ENCODE measurements at regions not wholly inside any gene's neighbourhood (a gene's known extent, or its start where the extent isn't known, plus 50 kb on each side); places are given as distances from the start of the nearest gene placed in this dataset. TPM values are rescaled to one million over a fixed set of nuclear protein-coding genes. Genes with fewer than 3 reads are reported as not detected.

GRCh38 chr5:19411936-19412335 is 576.1 kb downstream of the CDH18 start (continued):
- no peak for TF ChIP-seq ZNF462 (CRISPR knock-in tag; IDR thresholded peaks at IDR 0.05)
- TF ChIP-seq ETS1 (IDR thresholded peaks at IDR 0.05) = no peak

Small RNA genes in the stretch of these regions (small RNA-seq; reads per million reads assigned to genes)
- gene AC025768.1 (ENCODE audit: low replicate concordance) (not detected), gene RF00017 (ENCODE audit: low replicate concordance) (not detected), gene RF00136 (ENCODE audit: low replicate concordance) (1.6 reads per million, percentile 75 among the genes with 10 or more reads in this experiment), gene RN7SL58P (ENCODE audit: low replicate concordance) (not detected)
